GM18873 (cell line): ENCODE measurements at regions not wholly inside any gene's neighbourhood (a gene's known extent, or its start where the extent isn't known, plus 50 kb on each side); places are given as distances from the start of the nearest gene placed in this dataset.

Experiments used
- ATAC-seq: cut with Tn5 transposase; IDR thresholded peaks from one replicate; pipeline ENCODE4 v1.9.1; 2021; ENCODE audit warnings: mild to moderate bottlenecking, moderate library complexity, moderate number of reproducible peaks; ENCODE audit not compliant: unreplicated experiment, low FRiP score

DNA sequence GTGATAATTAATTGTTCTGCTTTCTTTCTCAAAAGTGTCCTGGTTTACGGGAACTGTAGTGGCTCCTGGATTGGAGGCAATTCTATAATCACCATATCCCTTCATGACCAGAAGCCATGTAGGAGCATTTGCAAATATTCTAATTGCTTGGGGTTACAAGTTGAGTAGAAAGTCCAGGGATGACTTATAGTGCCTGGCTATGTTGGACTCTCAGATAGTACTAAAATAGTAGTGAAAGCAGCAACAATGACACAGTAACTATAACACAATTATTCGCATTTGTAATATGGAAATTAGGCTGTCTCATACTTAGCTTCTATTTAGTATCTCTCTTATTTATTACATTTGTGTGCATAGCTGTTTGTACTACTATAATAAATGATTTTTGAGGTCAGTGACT lies 712.5 kb upstream of the GRAMD2B start:
- ATAC-seq = no peak

DNA sequence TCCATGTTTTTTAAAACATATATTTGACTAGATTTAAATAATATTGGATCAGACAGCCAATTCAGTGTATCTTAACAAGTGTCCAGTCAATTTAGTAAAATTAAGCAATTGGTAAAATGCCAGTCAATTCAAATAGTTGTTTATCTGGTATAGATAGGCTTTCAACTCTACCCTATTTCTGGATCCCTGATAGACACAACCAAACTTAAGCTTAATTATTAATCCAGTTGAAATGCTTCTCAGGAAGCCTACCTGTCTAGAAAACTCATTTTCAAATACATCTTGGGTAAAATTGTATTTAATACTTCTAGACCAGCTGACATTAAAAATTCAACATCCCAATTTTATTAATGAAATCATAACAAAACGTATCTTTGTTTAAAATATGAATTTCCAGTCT lies 710.8 kb upstream of the GRAMD2B start:
- ATAC-seq = no peak

DNA sequence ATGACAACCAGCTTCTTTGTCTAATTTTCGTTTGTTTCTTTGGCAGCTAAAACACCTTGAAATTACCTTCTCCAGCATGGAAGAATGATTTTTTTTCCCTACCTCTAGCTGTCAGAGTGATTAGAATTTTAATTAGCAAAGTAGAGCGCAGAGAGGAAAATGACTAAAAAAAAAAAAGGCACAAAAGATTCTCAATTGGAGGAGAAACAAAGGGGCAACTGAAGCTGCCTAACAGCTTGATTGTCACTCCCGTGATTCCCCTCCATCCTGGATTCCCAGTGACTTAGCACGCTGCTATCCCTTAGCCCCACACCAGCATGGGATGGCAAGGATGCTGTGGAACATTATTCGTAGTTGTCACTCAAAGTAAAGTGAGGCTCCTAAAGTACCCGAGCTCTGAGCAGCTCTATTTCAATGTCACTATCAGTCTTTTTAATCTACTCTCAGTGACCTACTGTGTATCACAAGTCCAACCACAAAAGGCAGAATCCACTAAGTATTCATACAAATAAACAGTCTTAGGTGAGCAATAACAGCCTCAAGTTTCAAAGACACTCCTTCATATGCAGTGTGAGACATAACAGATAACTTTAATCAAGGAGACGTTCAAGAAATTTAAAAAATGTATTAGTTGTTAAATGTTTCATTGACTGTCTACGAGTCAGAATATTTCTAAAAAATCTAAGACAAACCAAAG lies 710.0 kb upstream of the GRAMD2B start:
- ATAC-seq = no peak

DNA sequence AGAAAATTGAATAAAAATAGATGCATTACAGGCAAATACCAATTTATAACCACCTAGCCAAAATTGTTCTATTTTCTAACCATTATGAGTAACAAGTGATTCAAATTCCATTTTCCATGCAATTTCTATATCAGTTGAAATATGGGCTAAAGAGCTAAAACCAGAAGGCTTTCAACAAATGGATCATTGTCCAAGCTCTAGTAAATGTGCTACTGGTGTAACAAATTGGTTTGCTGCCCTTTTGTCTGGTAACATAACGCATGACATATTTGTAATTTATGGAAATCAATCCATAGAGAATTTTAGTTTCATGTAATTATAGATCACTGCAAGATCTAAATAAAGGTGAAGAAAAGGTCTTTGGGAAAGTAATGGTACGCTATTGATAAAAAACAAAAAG lies 708.0 kb upstream of the GRAMD2B start:
- no peak for ATAC-seq

DNA sequence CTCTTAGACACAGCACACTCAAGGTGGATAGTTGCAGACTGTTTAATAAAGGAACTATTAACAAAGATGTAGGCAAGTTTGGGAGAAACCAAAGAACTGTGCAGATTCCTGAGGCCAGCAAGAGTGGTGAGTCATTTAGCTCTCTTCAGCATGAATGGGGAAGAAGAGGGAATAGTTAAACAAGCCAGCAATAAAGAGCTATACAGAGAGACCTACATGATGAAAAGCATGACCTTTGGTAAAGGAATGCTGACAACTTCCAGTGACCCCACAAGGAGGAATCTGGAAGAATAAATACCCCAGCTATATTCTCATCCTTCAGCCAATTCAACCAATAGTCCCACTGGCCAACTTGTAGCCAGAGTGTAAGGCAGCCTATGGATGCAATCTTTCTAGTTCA lies 706.0 kb upstream of the GRAMD2B start:
- no peak for ATAC-seq

DNA sequence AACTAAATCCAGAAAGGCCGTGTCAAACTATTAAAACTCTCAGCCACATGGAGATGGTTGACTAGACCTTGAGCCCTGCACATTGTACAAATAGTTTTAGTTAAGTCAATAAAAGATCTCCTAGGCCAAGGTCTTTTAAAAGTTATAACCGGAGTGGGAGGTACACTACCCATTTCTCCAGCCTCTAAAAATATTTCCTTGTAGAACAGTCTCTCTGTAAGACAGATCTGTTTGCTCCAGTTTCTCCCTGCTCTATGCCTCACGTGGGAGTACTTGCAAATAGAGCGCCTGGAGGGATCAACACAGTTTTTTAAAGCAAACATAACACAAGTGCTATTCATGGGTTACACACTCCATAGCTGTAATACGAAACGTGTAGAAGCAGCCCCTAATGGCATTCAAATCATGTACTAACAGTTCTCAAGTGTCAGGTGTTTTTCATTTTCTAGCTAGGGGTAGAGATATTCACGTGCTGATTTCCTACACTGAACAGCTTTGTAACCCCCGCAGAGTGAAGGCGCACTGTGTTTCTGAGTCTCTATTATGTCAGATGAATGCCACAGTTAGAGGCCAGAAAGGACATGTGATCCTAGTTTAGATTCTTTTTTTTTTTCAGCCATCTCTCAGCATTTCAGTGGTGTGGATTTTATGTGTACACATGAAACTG lies 703.4 kb upstream of the GRAMD2B start:
- ATAC-seq = no peak

DNA sequence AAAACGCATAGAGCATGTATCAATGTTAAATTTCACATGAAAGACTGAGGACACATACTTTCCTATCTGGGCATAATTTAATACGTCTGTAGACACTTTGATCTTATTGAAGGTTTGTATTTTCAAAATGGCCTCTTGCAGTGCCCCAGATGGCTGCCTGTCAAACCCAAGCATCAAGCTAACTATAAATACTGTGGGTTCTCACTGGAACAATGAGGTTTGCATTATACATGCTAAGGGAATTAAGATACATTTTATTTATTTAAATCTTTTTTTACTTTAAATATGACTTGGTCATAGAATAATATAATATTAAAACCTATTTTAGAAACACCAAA lies 702.9 kb upstream of the GRAMD2B start:
- no peak for ATAC-seq

DNA sequence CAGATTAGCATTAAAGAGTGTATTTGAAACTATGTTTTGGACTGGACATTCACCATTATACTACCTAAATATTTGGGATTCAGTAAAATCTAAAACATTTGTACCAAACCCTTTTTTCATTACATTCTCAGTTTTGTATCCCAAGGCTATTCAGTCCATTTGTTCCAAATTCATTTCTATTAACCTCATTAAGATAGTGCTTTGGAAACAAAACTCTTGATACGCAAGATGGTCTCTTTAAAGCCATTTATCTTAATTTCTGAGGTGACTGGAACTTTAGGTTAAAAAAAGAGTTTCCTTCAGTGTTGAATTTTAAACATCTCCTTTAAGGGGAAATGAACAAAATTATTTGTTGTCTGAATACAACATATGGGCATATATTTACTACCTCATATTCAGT lies 702.5 kb upstream of the GRAMD2B start:
- ATAC-seq = no peak

DNA sequence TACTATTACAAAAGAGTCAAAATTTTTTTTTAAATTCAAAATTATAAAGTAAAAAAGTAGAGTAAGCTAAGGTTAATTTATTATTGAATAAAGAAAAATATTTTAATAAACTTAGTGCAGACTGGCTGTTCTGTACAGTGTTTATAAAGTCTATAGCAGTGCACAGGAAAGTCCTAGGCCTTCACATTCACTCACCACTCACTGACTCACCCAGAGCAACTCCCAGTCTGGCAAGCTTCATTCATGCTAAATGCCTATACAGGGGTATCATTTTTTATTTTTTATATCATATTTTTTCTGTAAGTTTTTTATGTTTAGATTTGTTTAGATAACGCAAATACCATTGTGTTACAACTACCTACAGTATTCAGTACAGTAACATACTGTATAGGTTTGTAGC lies 700.7 kb upstream of the GRAMD2B start:
- ATAC-seq = no peak

DNA sequence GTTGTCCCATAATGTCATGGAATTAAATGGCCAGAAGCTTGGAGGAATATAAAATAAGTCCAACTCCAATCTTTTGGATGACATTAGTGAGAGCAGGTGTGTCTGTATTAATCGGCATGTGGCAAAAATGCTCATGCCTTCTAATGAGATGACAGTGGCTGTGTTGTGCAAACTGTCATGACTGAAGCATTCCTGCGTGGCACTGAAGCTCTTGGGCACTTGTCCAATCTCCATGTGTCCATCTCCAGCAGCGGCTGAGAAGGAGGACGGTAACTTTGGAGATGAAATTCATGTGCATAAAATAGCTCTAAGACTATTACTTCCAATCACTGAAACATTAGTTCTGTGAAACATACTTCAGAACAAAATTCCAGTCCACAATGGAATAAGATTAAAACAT lies 697.5 kb upstream of the GRAMD2B start:
- no peak for ATAC-seq

DNA sequence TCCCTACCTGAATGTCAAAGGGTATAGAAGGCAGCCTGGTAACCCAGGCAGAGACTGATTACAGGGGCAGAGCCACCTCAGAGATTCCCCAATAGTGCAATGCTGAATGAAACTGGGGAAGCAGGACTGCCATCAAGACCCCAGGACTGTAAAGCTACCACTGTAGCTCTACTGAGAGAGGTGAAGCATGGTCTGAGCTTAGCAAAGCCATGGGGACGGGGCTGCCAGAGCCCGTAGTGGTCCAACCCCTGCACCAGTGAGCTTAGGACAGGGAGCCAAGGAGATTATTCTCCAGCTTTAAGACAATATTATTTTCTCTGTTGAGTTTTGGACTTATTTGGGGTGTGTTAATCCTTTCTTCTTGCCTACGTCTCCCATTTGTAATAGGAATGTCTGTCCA lies 679.3 kb upstream of the GRAMD2B start:
- ATAC-seq = no peak

DNA sequence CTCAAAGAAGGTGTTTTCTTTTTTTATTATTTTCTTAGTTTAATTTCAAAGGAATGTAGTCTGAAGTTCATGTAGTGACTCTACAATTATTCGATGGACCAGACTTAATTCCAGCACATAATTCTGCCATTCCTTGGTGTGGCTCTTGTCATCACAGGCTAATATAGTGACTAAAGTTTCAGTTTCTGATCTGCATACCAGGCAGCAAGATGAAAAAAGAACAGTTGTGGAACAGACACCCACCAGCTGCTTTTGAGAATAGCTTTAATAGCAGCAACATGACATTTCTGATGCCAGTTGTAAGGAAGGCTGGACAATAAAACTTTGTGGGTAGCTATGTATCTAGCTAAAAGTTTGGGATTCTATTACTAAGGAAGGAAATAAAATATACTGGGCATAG lies 676.3 kb upstream of the GRAMD2B start:
- no peak for ATAC-seq

DNA sequence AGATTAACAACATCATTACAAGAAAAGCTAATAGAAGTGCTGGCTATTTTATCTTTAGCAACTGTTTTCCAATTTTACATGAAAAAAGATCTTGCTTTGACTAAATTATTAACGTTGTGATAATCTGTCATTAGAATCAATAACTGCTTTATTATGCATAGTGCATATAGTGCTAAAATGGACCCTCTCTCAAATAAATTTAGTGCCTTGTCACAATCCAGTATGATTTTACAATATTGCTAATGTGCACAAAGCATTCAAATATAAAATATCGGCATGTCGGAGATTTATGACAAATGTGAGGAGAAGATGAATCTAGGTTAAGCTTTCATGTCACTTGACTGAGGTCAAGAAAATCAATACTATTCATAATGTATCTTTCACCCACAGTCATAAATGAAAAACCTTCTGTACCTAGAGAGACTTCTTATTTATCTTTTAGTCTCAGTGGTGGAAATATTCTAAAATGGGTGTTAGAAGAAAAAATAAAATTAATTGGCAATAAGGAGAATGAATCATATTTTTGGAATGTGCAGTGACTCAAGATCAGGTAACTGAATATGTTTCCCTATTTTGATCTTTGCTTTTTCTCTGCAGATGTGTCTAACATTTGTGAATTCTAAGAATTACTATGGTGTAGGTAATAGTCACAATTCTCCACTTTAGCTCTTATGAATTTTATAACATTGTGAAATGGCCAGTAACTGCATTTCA lies 672.9 kb upstream of the GRAMD2B start:
- ATAC-seq = no peak

DNA sequence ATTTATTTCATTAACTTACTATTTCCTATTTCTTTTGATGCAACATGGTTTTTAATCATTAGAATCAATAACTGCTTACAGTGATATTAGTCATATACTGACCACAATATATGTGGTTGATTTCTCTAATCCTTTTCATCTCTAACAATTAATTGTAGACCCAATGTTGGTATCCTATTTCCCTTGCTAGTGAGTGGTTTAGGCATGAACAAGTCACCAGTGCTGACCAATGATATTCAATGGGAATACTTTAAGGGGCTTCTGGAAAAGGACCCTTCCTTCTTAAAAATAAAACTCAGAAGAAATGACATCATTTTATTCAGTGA lies 672.4 kb upstream of the GRAMD2B start:
- no peak for ATAC-seq

DNA sequence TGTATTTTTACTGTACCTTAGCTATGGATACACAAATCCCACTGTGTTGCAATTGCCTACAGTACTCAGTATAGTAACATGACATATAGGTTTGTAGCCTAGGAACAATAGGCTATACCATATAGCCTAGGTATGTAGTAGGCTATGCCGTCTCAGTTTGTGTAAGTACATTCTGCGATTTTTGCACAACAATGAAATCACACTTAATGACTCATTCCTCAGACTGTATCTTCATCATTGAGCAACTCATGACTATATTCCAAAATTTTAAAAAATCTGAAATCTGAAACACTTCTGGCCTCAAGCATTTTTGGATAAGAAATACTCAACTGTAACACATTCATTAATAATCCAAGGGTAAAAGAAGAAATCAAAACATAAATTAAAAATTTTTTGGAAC lies 666.8 kb upstream of the GRAMD2B start:
- ATAC-seq = no peak

DNA sequence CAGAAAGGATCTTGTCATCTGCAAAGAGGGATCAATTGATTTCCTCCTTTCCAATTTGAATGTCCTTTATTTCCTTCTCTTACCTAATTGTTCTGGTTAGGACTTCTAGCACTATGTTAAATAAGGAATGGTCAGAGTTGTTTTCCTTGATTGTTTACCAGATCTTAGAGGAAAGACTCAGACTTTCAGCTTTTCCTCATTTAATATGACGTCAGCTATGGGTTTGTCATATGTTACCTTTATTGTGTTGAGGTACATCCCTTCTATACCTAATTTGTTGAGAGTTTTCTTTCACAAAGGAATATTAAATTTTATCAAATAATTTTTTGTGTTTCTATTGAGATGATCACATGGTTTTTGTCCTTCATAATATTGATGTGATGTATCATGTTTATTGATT lies 656.5 kb upstream of the GRAMD2B start:
- ATAC-seq = no peak

DNA sequence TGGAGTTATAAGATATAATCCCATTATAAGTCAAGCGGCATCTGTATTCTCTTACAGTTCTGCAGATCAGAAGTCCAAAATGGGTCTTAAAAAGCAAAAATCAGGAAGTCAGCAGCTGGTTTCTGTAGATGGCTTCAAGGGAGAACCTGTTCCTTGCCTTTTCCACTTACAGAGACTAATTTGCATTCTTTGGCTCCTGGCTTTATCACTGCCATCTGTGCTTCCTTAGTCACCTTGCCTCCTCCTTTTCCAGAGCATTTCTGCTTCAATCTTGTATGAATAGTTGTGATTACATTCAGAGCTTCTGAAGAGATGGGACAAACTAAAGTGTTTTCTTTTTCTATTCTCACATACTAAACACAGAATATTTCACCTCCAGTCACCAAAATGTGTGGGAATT lies 647.3 kb upstream of the GRAMD2B start:
- no peak for ATAC-seq

DNA sequence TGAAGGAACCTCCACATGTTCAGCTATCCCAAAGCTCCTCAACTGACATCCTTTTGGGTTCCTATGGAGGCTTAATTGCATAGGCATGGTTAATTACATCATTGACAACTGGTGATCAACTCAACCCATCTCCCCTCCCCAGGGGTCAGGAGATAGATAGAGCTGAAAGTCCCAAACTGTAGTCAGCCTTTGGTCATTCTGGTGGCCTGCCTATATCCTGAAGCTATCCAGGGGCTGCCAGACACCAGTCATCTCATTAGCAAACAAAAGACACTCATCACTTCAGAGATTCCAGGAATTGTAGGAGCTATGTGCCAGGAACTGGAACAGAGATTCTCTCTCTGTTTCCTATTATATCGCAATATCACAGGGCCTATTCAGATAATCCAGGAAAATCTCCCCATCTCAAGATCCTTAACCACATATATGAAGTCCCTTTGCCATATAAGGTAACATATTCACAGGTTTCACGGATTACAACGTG lies 646.5 kb upstream of the GRAMD2B start:
- ATAC-seq = no peak

DNA sequence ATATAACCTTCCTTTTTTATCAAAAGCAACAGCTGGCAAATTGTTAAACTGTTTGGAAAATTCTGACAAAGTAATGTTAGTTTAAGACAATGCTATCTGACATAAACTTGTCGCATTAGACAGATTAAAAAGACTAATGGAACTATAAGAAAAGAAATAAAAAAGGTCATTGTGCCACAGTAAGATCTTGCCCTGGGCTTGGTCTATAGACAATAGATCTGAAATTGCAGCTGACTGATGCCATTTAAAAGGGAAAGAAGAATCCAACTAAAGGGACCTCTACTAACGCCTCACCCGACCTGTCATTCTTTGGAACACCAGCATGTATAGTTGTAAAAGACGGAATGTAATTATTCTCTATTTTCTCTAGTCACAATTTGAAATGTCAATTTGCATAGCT lies 644.4 kb upstream of the GRAMD2B start:
- no peak for ATAC-seq

DNA sequence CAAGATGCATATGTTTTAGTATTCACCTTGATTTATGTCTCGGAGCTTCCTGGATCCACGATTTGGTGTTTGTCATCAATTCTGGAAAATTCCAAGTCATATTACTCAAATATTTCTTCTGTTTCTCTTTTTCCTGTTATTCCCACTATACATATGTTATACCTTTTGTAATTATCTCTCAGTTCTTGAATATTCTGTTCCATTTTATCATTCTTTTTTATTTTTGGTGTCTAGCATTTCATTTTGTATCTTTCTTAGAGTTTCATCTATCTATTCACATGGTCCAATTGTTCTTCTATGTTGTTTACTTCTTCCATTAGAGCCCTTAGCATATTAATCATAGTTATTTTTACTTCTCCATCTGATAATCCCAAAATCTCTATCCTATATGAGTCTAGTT lies 637.8 kb upstream of the GRAMD2B start:
- no peak for ATAC-seq

DNA sequence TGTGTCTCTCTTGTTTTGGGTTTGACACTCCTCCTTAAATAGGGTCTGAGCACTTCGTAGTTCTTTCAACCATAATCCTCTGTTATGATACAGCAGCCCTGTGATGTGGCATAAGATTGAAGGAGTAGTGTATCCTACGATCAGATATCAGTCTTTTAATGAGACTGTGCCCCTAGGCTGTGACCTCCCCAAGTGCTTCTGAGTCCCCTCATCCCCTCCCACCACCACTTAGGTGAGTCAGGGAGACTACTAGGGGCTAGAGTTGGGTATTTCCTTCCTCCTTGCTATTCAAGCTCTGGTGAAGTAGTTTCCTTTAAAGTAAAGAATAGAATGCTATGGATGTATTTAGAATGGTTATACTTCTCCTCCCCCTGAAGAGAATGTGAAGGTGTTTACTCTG lies 637.2 kb upstream of the GRAMD2B start:
- ATAC-seq = no peak

DNA sequence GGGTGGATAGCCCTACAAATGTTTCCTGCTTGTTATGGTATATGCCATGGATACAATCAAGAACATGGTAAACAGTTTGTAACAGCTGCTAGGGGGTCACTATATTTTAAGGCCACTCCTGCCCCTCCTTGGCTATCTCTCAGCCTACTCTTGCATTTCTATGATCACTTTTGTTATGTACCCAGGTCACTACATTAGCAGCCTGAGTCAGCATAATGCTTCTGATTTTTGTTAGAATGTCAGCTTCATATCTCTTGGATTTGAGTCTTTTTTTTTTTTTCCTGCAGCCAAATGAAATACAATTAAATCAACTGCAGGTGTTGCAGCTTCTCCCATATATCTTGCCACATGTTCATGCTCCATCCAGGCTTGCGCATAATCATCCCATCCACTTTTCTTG lies 629.7 kb upstream of the GRAMD2B start:
- ATAC-seq = no peak
